GM13976 (cell line): ENCODE measurements at regions not wholly inside any gene's neighbourhood (a gene's known extent, or its start where the extent isn't known, plus 50 kb on each side); places are given as distances from the start of the nearest gene placed in this dataset.

Source experiments
- DNase-seq: peaks from one replicate; pipeline ENCODE4 v3.0.0; 2012; ENCODE audit warnings: low spot score
- CTCF ChIP-seq: IDR thresholded peaks from 2 replicates; pipeline ENCODE4 v1.5.1; 2012; ENCODE audit warnings: borderline replicate concordance, mild to moderate bottlenecking; ENCODE audit not compliant: insufficient read depth; ENCODE audit errors: extremely low read depth, missing control alignments, control extremely low read depth
- in situ Hi-C: fragments of 300-500 bp; cut with MboI; formaldehyde crosslinking; loops from one replicate; pipeline ENCODE4 v1.12.0; 2022; ENCODE audit warnings: low sequenced_read_pairs, mixed read lengths, inconsistent platforms; ENCODE audit not compliant: unreplicated experiment

DNA sequence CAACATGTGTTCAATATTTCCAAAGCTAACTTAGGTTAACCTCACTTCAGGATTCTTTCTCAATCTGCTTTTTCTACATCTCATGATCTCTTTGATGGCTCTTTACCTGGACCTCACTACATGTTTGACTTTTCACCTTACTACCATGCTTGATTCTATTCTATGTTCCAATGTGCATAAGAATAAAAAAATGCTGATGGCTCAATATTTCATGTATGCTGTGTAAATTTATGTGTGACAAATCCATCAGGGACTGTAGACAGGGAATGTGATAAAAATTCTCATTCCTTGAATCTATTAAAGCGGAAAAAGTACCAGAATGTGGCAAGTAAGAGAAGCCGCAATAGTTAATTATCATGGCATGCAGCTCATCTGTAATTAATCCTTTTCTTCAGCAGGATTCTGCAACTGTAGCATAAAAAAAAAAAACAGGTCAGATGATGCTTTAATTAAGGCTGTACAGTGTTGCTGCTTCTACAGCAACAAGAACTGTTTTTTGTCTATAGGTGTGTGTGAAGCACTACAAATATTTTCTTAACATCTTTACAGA is 276.9 kb upstream of the PRKD1 start:
- no peak for TF ChIP-seq CTCF
- in situ Hi-C loops = loop anchor here (25.0 kb wide), 1 partner anchor 1442 kb away; the partner anchor contains the start of gene FOXG1
- no peak for DNase-seq

DNA sequence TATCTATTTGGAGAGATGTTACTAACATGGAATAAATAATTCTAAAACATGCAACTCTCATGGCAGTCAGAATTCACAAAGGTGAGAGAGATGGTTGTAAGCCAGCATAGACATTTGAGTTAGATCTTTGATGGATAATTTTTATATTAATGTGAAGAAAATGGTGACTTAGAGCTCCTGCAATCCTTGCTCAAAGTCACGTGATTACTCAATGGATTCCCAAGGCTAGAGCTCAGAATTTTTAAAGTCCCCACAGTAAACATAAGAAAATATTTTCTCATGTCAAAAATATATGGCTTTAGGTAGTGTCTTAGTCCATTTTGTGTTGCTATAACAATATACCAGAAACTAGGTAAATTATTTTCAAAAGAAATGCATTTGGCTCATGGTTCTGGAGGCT is 281.5 kb upstream of the PRKD1 start:
- no peak for DNase-seq
- TF ChIP-seq CTCF = no peak
- in situ Hi-C loops = loop anchor here (25.0 kb wide), 1 partner anchor 1447 kb away; the partner anchor contains the start of gene FOXG1

DNA sequence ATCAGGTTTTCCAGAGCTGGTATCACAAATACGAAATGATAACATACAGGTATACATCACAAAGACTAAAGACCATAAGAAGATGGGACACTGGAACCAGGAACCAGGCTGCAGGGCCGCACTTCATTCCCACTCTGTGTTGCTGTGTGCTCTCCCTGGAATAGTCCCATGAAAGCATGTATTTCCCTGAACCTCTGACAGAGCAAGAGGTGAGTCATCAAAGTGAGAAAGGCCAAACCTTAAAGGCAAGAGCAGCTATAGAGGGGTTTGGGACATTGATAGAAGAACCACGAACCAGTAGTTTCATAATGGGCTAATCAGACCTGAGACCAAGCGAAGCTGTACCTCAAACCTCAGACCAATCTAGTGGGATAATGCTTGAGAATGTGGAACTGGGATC is 283.0 kb upstream of the PRKD1 start:
- in situ Hi-C loops = loop anchor here (25.0 kb wide), 1 partner anchor 1448 kb away; the partner anchor contains the start of gene FOXG1
- no peak for DNase-seq
- TF ChIP-seq CTCF = no peak

DNA sequence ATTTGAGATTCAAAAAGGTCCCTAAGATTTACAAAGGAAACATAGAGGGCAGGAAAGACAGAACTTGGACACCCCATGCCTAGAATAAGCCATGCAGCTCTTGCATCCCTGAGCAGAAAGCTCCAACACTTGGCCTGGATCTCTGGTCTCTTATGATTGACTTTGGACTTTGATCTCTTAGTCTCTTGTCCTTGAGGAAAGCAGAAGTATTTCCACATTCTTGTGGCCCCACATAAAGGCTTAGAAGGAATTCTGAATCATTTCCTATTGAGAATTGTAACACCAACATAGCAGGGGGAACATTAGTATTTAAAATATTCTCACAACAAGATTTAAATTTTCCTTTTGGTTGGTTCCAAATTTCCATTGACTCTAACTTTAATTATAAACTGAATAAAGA is 283.7 kb upstream of the PRKD1 start:
- in situ Hi-C loops = loop anchor here (25.0 kb wide), 1 partner anchor 1449 kb away; the partner anchor contains the start of gene FOXG1
- no peak for DNase-seq
- TF ChIP-seq CTCF = no peak

DNA sequence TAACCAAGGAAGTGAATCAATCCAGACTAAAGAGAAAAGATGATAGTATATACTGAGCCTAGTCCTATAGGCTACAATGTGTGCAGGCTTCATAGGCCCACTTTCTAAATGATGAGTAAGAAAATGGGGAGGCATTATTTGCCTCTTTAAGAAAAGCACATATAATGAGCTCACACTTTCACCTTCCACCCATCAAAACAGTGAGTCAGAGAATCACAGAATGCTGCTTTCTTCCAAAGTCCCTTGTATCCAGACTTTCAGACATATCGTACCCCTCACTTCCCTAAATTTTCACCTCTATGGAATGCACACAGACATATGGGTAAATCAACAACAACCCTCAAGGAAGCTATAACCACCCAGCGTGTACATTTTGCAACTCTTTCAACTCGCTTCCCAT is 286.4 kb upstream of the PRKD1 start:
- in situ Hi-C loops = loop anchor here (25.0 kb wide), 1 partner anchor 1452 kb away; the partner anchor contains the start of gene FOXG1
- DNase-seq = no peak
- TF ChIP-seq CTCF = no peak

- DNase-seq = peak; percentile 1
- TF ChIP-seq CTCF = no peak
- in situ Hi-C loops = loop anchor here (25.0 kb wide), 1 partner anchor 1452 kb away; the partner anchor contains the start of gene FOXG1
Observed at GRCh38 chr14:30214461-30215090, 286.9 kb upstream of the PRKD1 start.
